Colon (tissue), 2 donors: ENCODE measurements at regions not wholly inside any gene's neighbourhood (a gene's known extent, or its start where the extent isn't known, plus 50 kb on each side); places are given as distances from the start of the nearest gene placed in this dataset.

ENCODE experiments used
- FAIRE-seq: peaks from 2 replicates; lab custom pipeline; 2012; peaks lifted over from hg19 to GRCh38; lab: Jason Lieb, UNC
- donor health status: control.
- donor health status: control.

DNA sequence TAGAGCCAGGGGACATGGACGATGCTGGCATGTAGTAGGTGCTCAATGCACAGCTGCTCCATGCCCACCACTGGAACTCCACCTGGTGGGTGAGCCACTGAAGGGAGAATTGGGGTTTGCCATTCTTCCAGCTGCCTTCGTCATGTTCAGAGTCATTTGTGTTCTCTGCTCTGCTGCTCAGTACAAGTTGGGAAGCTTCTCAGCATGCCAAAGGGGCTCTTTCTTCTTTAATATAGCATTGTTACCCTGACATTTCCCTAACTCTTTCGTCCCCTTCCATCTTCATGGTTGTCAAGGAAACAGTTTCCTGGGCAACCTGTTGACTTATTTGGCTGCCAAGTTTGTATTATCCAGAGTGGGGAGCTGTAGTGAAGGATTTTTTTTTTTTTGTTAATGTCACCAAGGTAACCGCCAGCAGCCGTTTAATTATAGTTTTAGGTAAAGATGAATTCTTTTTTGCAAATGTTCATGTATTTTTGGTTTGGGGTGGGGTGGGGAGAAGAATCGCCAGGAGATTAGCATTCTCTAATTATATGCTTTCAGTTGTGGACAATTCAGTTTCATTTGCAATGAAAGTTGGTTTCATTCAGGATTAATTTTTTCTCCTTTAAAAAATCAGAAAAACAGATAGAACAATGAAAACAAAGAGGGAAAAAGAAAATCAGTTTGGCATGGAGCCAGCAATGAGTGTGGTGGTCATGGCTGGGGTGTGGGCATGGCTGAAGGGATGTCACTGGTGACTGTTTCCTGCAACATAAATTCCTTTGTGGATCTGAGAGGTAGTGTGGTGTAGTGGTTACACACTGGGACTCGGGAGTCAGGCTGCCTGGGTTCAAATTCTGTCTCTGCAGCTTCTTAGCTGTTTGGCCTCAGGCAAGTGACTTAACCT lies 73.0 kb upstream of the KCNG1 start:
- no peak for FAIRE-seq

DNA sequence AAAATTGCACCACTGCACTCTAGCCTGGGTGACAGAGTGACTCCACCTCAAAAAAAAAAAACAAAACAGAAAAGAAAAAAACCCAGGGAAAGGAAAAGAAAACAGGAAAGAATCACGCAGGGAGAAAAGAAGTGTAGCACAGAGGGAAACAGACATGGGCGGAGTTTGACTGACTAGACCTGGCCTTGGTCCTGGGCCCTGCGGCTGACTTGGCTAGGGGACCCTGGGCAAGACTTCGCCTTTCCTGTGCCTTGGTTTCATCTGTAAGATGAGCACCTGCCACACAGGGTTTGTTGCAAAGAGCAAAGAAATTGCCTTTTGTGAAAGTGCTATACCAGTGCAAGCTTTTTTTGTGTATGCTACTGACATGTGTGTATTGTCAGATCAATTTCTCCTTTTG lies 71.3 kb upstream of the KCNG1 start:
- FAIRE-seq, result no peak

DNA sequence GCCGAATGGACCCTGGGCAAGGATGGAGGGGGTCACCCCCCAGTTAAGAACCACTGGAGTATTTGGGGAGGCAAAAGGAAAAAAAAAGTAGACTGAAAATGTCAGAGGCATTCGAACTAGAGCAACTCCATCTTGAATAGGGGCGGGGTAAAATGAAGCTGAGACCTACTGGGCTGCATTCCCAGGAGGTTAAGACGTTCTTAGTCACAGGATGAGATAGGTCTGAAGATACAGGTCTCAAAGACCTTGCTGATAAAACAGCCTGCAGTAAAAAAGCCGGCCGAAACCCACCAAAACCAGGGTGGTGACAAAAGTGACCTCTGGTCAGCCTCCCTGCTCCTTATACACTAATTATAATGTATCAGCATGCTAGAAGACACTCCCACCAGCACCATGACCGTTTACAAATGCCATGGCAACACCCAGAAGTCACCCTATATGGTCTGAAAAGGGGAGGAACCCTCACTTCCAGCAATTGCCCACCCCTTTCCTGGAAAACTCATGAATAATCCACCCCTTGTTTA lies 70.4 kb upstream of the KCNG1 start:
- no peak for FAIRE-seq

DNA sequence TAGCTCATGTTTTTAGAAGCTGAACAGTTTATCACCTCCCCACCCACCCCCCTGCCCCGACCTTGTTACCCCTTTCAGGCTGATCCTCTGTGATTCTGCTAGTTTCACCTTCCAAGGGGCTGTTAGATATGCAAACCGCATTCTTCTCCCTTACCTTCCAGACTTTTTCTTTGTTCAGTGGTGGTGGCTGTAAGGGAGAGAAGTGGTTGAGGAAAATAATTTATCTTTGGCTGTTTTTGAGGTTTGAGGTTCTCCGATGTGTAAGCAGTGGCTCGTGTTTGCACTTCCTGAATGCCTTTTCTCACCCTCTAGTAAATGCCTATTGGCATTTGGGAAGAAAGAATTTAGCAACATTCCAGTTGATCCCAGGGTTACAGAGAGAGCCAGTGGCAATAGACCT lies 69.4 kb upstream of the KCNG1 start:
- FAIRE-seq, result no peak

DNA sequence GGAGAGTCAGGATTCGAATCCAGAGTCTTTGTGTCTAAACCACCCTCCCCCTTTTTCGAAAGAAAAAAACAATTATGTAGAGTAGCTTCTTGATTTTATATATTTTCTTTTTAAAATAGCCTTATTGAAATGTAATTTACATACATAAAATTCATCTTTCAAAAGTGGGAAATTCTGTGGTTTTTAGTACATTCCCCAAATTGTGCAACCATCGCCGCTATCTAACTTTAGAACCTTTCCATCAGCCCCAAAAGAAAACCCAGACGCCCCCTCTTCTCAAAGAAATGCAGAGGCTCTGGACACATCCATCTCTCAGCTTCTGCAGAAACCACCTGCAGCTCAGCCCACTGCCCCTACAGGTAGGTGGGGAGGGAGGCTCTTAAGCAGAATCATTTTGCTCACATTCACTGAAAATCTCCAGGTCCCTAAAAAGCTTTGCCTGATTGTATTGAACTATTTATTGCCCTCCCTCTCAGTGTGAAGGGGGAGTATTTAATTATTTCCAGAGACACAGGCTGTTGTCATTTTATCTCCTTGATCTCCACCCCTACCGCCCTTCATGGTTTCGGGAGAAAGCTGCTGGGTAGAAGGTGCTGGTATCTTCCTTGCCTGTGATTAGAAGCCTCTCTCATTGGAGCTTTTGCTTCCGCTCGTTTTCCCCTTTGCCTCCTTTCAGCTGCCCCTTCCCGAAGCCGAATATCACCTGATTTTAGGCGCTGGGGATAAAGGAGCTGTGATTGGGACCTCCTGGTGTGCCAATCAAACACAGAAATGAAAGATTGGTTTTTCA lies 68.7 kb upstream of the KCNG1 start:
- no peak for FAIRE-seq

DNA sequence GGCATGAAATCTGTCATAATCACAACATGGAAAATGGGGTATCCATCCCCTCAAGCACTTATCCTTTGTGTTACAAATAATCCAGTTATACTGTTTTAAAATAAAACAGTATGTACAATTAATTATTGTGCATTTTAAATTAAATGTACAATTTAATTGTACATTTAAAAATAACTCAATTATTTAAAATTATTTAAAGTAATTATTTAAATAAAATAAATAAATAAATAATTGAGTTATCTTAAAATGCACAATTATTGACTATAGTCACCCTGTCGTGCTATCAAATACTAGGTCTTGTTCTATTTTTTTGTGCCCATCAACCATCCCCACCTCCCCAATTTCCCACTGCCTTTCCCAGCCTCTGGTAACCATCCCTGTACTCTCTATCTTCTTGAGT lies 66.9 kb upstream of the KCNG1 start:
- FAIRE-seq, result no peak

DNA sequence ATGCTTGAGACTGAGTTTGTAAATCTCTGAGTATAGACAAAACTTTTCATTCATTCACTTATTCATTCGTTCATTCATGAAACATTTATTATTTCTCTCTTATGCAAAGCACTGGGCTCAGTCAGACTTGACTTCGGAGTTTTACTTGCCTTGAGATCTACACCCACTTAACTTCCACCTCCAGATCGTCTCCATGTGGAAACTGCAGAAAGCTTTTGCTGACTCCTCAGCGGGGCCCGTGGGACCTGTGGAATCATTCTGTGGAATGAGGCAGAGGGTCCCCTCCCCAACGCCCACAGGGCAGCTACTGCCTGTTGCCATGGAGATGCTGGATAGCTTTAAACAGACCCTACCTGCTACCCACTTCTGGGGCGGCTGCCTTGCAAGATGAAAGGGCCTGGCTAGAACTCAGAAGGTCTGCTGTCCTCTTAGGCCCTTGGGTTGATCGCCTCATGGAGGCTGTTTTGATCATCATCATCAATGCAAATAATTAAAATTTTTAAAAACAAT lies 66.4 kb upstream of the KCNG1 start:
- FAIRE-seq, result no peak

DNA sequence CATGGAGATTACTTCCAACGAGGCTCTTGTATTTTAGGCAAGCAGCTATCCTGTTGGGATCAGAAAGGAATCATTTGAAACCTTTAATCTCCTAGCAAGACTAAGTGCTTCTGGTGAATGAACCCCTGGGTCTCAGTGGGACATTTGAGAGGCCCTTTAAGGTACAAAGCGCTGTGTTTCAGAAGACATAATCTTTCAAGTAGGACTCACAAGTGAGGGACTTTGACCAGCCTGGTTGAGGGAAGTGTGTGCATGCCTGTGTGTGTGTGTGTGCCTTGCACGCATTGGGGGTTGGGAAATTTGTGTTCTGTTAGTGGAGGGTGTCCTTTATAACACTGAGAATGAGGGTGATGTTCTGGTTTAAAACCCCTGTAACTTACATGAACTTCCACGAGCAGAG lies 64.4 kb upstream of the KCNG1 start:
- no peak for FAIRE-seq

DNA sequence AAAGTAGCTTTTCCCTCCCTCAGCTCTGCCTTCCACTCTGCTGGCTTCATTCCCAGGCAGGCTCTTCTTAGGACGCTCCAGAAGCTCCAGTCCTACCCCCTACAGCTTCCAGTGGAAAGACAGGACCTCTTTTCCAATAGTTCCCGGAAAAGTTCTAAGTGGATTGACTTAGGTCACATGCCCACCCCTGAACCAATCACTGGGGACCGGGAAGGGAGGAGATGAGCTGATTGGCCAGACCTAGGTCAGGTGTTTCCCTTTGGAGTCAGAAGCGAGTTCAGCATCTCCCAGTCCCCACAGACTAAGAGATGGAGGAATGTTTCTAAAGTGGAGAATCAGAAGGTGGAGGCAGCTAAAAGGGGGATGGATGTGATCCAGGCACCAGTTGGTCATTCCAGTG lies 62.9 kb upstream of the KCNG1 start:
- FAIRE-seq, result no peak

DNA sequence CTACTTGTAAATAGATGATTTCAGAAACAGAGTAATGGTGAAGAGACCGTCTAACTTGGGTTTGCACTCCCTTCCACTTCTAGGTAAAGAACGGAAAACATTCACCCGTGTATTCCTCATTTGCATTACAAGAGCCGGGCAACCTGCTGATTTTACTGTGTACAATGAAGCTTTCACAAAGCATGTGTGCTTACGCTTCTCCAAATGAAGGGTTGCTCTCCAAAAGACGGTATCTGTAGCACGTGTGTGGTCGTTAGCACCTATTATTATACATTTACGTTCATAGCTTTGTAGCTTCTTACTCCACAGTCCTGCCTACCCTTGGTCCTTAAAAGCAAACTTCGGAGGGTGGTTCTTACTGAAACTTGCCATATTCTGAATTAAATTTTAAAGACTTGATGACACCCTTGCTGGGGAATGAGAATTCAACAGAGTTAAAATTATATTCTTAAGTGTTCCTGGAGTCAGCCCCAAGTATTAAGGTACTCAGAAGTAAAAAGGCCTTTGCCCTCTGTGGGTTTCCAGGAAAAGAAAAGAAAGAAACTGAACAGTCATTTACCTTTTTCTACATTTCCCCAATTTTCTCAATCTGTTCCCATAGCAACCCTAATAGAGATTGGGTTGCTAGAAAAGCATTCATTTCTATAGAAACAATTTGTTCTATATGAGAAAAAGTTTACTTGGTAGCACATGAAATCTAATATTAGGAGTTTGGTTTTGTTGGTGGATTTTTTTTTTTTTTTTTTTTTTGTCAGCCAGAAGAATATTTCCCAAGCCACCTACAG lies 61.9 kb upstream of the KCNG1 start:
- no peak for FAIRE-seq

DNA sequence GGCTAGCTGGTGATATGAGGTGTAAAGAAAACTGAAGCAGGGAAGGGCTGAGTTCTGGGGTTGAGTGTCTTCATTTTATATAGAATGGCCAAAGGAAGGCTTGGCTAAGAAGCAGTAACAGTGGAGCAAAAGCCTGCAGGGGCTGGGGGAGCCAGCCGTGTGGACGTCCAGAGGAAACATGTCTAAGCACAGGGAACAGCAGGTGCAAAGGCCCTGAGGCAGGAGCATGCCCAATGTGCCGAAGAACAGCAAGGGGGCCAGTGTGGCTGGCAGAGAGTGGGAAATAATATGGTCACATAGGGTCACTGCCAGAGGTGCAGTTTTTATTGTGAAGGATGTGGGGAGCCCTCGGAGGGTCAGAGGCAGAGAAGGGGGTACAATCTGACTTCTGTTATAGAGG lies 60.5 kb upstream of the KCNG1 start:
- FAIRE-seq, result no peak

DNA sequence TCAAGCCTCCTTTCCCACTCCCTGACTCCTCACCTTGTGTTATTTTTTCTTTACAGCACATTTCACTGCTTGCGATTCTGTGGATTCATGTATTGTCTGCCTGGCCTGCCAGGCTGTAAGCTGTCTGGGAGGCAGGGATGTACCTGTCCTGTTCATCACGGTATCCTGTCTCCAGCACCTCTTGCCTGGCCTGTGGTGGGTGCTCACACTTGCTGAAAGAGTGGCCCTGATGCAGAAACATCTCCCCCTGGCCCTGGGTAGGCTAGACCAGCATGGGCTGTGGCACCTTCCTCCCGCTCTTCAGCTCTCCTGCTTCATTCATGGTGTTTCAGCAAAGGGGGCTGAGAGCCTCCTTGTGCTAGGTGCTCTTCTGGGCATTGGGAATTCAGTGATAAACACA lies 60.1 kb upstream of the KCNG1 start:
- FAIRE-seq, result no peak

DNA sequence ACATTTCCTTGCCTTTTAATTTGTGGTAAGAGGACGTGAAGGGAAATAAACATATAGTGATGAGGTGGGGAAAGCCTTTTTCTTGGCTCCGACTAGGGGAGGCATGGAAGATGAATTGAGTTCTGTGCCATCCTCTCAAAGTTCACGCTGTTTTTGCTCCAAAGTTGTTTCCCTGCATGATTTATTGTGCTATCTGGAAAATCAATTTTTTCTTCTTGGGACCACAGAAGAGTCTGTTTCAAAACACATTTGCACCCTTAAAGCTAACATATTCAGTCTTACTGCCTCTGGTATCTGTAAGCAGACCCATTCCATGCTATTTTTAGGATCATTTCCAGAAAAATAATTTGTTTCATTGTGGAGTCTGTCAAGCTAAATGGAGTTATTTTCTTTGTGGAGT lies 57.6 kb upstream of the KCNG1 start:
- FAIRE-seq, result no peak

DNA sequence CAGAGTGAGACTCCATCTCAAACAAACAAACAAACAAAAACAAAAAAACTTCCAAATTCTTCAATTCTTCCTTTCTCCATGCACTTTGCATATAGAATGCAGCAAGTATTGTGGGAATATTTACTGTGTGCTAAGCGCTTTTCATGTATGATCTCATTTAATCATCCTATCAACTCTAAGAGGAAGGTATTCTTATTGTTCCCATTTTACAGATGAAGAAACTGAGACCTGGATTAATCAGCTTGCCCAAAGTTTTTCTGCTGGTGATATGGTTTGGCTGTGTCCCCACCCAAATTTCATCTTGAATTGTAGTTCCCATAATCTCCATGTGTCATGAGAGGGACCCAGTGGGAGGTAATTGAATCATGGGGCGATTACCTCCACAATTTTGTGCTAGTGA lies 56.6 kb upstream of the KCNG1 start:
- no peak for FAIRE-seq

DNA sequence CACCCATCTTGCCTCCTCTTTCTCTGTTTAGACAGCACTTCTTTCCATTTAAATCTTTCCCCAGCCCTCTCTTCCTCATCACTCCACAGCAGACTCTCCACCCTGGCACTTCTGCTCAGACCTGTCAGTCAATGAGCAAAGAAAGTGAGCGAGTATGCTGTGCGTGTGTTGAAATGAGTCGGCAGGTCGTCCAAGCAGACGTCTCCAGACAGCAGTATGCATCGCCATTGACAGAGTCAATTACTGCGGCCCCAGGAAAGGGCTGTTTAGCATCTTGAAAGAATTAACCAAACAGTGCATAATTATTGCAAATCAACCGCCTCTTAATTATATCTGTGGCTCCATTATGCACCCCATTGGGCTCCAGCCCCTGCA lies 54.8 kb upstream of the KCNG1 start:
- no peak for FAIRE-seq

DNA sequence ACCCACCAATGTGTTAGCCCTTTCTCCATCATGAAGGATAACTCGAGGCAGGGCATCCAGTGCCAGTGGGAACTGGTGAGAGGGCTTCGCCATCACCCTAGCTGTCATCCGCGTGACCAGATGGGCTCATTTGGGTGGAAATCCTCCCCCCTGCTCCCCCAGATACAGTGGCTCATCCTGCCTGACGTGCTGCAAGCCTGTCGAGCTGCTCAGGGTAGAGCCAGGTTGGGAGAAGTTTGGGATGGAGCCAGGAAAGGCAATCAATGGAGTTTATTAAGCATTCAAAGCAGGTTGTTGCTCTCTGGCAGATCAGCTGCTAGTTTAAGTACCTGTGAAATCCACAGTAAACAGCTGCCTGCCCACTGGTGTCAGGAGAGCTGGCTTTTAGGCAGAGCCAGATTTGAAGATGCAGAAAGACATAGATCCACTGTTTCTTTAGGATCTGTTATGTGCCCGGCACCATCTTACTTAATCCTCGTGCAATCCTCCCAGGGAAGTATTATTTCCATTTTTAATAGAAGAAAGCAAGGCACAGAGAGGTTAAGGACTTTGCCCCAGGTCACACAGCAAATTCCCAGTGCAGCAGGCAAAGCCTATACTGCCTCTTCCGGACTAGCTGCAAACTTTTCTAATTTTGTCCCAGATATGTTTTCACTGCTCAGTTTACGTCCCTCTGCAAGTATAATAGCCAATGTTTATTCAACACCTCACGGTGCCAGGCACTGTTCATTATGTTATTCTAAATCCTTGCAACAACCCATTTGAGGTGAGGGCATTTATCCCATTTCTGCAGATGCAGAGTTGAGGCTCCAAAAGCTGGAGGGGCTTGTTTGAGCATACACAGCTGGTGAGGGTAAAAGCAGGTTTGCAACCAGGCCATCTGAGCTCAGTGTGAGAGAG lies 54.1 kb upstream of the KCNG1 start:
- FAIRE-seq, result no peak

DNA sequence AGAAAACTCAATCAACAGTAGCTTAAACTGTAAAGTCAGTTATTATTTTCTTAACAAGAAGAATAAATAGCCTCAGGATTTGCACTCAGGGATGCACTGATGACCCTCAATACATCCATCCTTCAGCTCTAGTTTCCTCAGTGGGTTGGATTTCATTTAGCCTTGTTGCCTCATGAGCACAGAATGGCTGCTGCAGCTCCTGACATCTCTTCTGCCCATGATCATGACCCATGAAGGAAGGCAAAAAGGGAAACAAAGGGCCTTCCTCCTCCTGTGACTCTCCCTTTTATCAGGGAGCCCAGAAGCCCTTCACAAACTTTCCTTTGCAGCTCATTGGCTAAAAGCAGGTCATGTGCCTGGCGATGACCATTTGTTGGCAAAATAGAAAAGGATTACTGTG lies 51.2 kb upstream of the KCNG1 start:
- no peak for FAIRE-seq
